A549 (cell line): ENCODE measurements at regions not wholly inside any gene's neighbourhood (a gene's known extent, or its start where the extent isn't known, plus 50 kb on each side); places are given as distances from the start of the nearest gene placed in this dataset.

Source experiments
- ATAC-seq, 2 experiments: fragments of 200-7000 bp in 1 of 2; fragments of >200 bp in 1 of 2; cut with Nextera tagmentation in 1 of 2; cut with Tn5 transposase in 1 of 2; 3 replicates each; pipeline versions ENCODE4 v1.8.0 to v1.9.1; 2018 to 2020; ENCODE audit warnings: mild to moderate bottlenecking in 1 of 2, moderate library complexity in 1 of 2
- CTCF ChIA-PET: fragments of 300-600 bp; sonication (Branson Sonifier 250); formaldehyde crosslinking; extraction: SDS; loops from one replicate; lab custom pipeline; 2021; ENCODE audit warnings: antibody characterized with exemption, inconsistent platforms; lab: Yijun Ruan, JAX
- POLR2A ChIA-PET: fragments of 350-600 bp; formaldehyde crosslinking; extraction: SDS; loops from one replicate; lab custom pipeline; 2021; ENCODE audit warnings: antibody characterized with exemption, inconsistent platforms; lab: Yijun Ruan, JAX
- DNase-seq, 2 experiments: peaks; one replicate each; pipeline versions ENCODE4 v3.0.0 to v3.0.0-alpha.2; 2011 to 2016; ENCODE audit warnings: low read depth in 1 of 2, low spot score in 1 of 2
- FAIRE-seq: peaks from 2 replicates; lab custom pipeline; 2011; peaks lifted over from hg19 to GRCh38; lab: Jason Lieb, UNC
- H3K27ac ChIP-seq, 2 experiments: fragments of >200 bp; sonication (Bioruptor Twin); formaldehyde crosslinking; 3 replicates each; pipeline ENCODE4 v1.5.1; 2016 to 2017
- H3K4me1 ChIP-seq: fragments of >200 bp; sonication (Bioruptor Twin); formaldehyde crosslinking; 3 replicates; pipeline ENCODE4 v1.6.1; 2016
- H3K4me2 ChIP-seq: fragments of >200 bp; sonication (Bioruptor Twin); formaldehyde crosslinking; 3 replicates; pipeline ENCODE4 v1.6.1; 2016
- H3K4me3 ChIP-seq: fragments of >200 bp; sonication (Bioruptor Twin); formaldehyde crosslinking; 3 replicates; pipeline ENCODE4 v1.5.1; 2016
- H3K9me3 ChIP-seq: fragments of >200 bp; sonication (Bioruptor Twin); formaldehyde crosslinking; 3 replicates; pipeline ENCODE4 v1.6.1; 2016
- CBX2 ChIP-seq: fragments of 200-600 bp; sonication (generic); IDR thresholded peaks from 2 replicates; pipeline ENCODE4 v1.6.1; 2016; ENCODE audit warnings: low read depth, mild to moderate bottlenecking, borderline replicate concordance
- CHD2 ChIP-seq: fragments of 150-350 bp; IDR thresholded peaks from 2 replicates; pipeline ENCODE4 v1.6.1; 2014; ENCODE audit warnings: low read length; ENCODE audit not compliant: partially characterized antibody
- CHD4 ChIP-seq: fragments of 200-600 bp; sonication (generic); IDR thresholded peaks from 2 replicates; pipeline ENCODE4 v1.6.1; 2016; ENCODE audit warnings: antibody characterized with exemption, mild to moderate bottlenecking, borderline replicate concordance
- EP300 ChIP-seq, 2 experiments: fragments of >200 bp; sonication (Bioruptor Twin); formaldehyde crosslinking; IDR thresholded peaks; 2 replicates in 1 of 2; 3 replicates in 1 of 2; pipeline ENCODE4 v1.6.1; 2016 to 2017
- HEYL ChIP-seq: fragments of 250-450 bp; sonication (Bioruptor Pico); IDR thresholded peaks from 2 replicates; pipeline ENCODE4 v1.8.0; 2021; ENCODE audit warnings: mild to moderate bottlenecking, moderate library complexity
- HOXB5 ChIP-seq: fragments of 250-450 bp; sonication (Bioruptor Pico); IDR thresholded peaks from 2 replicates; pipeline ENCODE4 v1.5.0; 2020; ENCODE audit warnings: mild to moderate bottlenecking, moderate library complexity
- JUN ChIP-seq, 2 experiments: fragments of >200 bp; sonication (Bioruptor Twin); formaldehyde crosslinking; IDR thresholded peaks; 2 replicates in 1 of 2; 3 replicates in 1 of 2; pipeline ENCODE4 v1.6.1; 2016 to 2017
- JUNB ChIP-seq: fragments of >200 bp; sonication (Bioruptor Twin); formaldehyde crosslinking; IDR thresholded peaks from 2 replicates; pipeline ENCODE4 v1.6.1; 2016
- KDM1A ChIP-seq: fragments of 200-600 bp; sonication (generic); IDR thresholded peaks from 2 replicates; pipeline ENCODE4 v1.6.1; 2016; ENCODE audit warnings: low read depth, mild to moderate bottlenecking
- MAFK ChIP-seq: fragments of 450-650 bp; IDR thresholded peaks from 2 replicates; pipeline ENCODE4 v1.6.1; 2014; ENCODE audit not compliant: partially characterized antibody
- MYC ChIP-seq: IDR thresholded peaks from 2 replicates; pipeline ENCODE4 v1.6.1; 2012; ENCODE audit warnings: mild to moderate bottlenecking, inconsistent platforms, low read length, improper control_type of control experiment, borderline replicate concordance
- NFE2L2 ChIP-seq: fragments of 150-350 bp; conservative IDR thresholded peaks from 2 replicates; pipeline ENCODE4 v1.6.1; 2014; ENCODE audit warnings: low read length
- PHF8 ChIP-seq: fragments of 200-600 bp; sonication (generic); IDR thresholded peaks from 2 replicates; pipeline ENCODE4 v1.6.1; 2016; ENCODE audit warnings: low read depth, mild to moderate bottlenecking, antibody characterized with exemption, moderate library complexity, borderline replicate concordance
- RCOR1 ChIP-seq: fragments of 150-350 bp; IDR thresholded peaks from 2 replicates; pipeline ENCODE4 v1.6.1; 2014; ENCODE audit warnings: antibody characterized with exemption, low read length, low read depth
- RFX5 ChIP-seq: fragments of 450-650 bp; IDR thresholded peaks from 2 replicates; pipeline ENCODE4 v1.7.1; 2014; ENCODE audit warnings: antibody characterized with exemption, mild to moderate bottlenecking, moderate library complexity
- SMC3 ChIP-seq: fragments of >200 bp; sonication (Bioruptor Twin); formaldehyde crosslinking; IDR thresholded peaks from 3 replicates; pipeline ENCODE4 v1.6.1; 2018; ENCODE audit warnings: inconsistent platforms
- TFCP2L1 ChIP-seq: fragments of 250-450 bp; sonication (Bioruptor Pico); IDR thresholded peaks from 2 replicates; pipeline ENCODE4 v1.5.0; 2021; ENCODE audit warnings: mild to moderate bottlenecking
- ZSCAN20 ChIP-seq: fragments of 250-450 bp; sonication (Bioruptor Pico); IDR thresholded peaks from 2 replicates; pipeline ENCODE4 v1.8.0; 2022; ENCODE audit warnings: mild to moderate bottlenecking, moderate library complexity
- WGBS: methylation state at CpG from one replicate; pipeline ENCODE4 v1.1.6; 2017; ENCODE audit errors: missing lambda C conversion rate; 5-methylcytosine and 5-hydroxymethylcytosine counted together
- TF ChIP-seq, protein P1 (sequence below): fragments of 200-600 bp; sonication (generic); IDR thresholded peaks from 2 replicates; pipeline ENCODE4 v1.6.1; 2016; ENCODE audit warnings: antibody characterized with exemption, mild to moderate bottlenecking, moderate library complexity
- TF ChIP-seq, protein P2 (sequence below): IDR thresholded peaks from 2 replicates; pipeline ENCODE4 v1.6.1; 2012
- TF ChIP-seq, protein P3 (sequence below): IDR thresholded peaks from 2 replicates; pipeline ENCODE4 v1.6.1; 2012
- TF ChIP-seq, protein P4 (sequence below): fragments of 450-650 bp; IDR thresholded peaks from 2 replicates; pipeline ENCODE4 v1.6.1; 2014; ENCODE audit warnings: antibody characterized with exemption
- TF ChIP-seq, protein P5 (sequence below): fragments of 250-450 bp; sonication (Bioruptor Pico); IDR thresholded peaks from 2 replicates; pipeline ENCODE4 v1.5.0; 2021; ENCODE audit warnings: mild to moderate bottlenecking, moderate library complexity, borderline replicate concordance

DNA sequence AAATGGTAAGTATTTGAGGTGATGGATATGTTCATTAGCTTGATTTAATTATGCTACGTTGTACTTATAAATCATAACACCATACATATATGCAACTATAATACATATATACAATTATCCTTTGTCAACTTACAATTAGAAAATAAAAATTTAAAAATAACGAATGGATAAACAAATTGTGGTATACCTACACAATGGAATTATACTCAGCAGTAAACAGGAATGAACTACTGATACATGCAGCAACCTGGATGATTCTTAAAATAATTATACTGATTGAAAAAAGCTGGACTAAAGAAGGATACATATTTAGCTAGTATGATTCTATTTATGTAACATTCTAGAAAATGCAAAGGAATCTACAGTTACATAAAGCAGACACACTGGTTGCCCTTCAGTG is 425.7 kb downstream of the DYNC2H1 start:
- CTCF ChIA-PET = interaction anchor here (1.5 kb wide), 1 partner anchor 11 kb away, joined by 4 read pairs; no protein-coding TSS in a partner anchor
- no peak for ATAC-seq
- no peak overlapping the region for H3K27ac ChIP-seq
- no peak for TF ChIP-seq CBX2
- TF ChIP-seq CHD2 = no peak
- TF ChIP-seq HEYL (CRISPR knock-in tag) = no peak
- no peak for TF ChIP-seq MAFK
- TF ChIP-seq, protein P1, sequence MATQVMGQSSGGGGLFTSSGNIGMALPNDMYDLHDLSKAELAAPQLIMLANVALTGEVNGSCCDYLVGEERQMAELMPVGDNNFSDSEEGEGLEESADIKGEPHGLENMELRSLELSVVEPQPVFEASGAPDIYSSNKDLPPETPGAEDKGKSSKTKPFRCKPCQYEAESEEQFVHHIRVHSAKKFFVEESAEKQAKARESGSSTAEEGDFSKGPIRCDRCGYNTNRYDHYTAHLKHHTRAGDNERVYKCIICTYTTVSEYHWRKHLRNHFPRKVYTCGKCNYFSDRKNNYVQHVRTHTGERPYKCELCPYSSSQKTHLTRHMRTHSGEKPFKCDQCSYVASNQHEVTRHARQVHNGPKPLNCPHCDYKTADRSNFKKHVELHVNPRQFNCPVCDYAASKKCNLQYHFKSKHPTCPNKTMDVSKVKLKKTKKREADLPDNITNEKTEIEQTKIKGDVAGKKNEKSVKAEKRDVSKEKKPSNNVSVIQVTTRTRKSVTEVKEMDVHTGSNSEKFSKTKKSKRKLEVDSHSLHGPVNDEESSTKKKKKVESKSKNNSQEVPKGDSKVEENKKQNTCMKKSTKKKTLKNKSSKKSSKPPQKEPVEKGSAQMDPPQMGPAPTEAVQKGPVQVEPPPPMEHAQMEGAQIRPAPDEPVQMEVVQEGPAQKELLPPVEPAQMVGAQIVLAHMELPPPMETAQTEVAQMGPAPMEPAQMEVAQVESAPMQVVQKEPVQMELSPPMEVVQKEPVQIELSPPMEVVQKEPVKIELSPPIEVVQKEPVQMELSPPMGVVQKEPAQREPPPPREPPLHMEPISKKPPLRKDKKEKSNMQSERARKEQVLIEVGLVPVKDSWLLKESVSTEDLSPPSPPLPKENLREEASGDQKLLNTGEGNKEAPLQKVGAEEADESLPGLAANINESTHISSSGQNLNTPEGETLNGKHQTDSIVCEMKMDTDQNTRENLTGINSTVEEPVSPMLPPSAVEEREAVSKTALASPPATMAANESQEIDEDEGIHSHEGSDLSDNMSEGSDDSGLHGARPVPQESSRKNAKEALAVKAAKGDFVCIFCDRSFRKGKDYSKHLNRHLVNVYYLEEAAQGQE = no peak
- TF ChIP-seq KDM1A = no peak
- no peak for TF ChIP-seq NFE2L2
- TF ChIP-seq PHF8 = no peak
- TF ChIP-seq RFX5 = no peak
- no peak for TF ChIP-seq RCOR1
- TF ChIP-seq, protein P2, sequence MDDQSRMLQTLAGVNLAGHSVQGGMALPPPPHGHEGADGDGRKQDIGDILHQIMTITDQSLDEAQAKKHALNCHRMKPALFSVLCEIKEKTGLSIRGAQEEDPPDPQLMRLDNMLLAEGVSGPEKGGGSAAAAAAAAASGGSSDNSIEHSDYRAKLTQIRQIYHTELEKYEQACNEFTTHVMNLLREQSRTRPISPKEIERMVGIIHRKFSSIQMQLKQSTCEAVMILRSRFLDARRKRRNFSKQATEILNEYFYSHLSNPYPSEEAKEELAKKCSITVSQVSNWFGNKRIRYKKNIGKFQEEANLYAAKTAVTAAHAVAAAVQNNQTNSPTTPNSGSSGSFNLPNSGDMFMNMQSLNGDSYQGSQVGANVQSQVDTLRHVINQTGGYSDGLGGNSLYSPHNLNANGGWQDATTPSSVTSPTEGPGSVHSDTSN = no peak
- TF ChIP-seq HOXB5 (CRISPR knock-in tag) = no peak
- no peak for TF ChIP-seq CHD4
- no peak for TF ChIP-seq JUN (IDR thresholded peaks at IDR 0.05)
- TF ChIP-seq ZSCAN20 = no peak
- TF ChIP-seq, protein P3, sequence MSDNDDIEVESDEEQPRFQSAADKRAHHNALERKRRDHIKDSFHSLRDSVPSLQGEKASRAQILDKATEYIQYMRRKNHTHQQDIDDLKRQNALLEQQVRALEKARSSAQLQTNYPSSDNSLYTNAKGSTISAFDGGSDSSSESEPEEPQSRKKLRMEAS = no peak
- FAIRE-seq = no peak
- H3K4me2 ChIP-seq = no peak overlapping the region
- no peak overlapping the region for H3K4me3 ChIP-seq
- H3K9me3 ChIP-seq = no peaks in the 10 kb centered on the region
- WGBS = 78% methylated on average over 2 of the region's 2 CpGs
- H3K4me1 ChIP-seq = peaks cover 26% of the 10 kb centered on the region
- no peak for DNase-seq
- POLR2A ChIA-PET = no interaction called here

DNA sequence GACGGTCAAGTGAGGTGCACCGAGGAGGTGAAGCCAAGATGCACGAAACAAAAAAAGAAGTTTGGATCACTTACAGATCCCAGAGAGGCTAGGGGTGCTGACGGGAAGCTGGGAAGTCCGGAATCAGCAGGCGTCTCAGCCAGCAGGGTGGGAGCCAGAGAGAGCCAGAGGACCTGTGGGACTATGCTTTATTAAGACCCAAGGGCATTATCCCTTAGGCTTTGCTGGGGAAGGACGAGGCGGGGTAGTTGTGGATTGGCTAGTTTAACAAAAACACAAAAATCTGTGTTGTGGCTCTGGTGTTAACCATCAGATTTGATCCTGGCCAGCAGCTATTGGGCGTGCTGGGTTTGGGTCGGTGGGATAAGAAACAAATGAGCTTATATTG is 427.1 kb downstream of the DYNC2H1 start:
- POLR2A ChIA-PET = no interaction called here
- no peak for FAIRE-seq
- TF ChIP-seq JUNB (no peak), PHF8 (no peak), TFCP2L1 (no peak), SMC3 (no peak), MYC (no peak), EP300 (IDR thresholded peaks at IDR 0.05) (no peak), RFX5 (no peak), CBX2 (no peak), HOXB5 (CRISPR knock-in tag) (no peak)
- TF ChIP-seq, protein P4, sequence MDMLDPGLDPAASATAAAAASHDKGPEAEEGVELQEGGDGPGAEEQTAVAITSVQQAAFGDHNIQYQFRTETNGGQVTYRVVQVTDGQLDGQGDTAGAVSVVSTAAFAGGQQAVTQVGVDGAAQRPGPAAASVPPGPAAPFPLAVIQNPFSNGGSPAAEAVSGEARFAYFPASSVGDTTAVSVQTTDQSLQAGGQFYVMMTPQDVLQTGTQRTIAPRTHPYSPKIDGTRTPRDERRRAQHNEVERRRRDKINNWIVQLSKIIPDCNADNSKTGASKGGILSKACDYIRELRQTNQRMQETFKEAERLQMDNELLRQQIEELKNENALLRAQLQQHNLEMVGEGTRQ = no peak
- TF ChIP-seq, protein P5, sequence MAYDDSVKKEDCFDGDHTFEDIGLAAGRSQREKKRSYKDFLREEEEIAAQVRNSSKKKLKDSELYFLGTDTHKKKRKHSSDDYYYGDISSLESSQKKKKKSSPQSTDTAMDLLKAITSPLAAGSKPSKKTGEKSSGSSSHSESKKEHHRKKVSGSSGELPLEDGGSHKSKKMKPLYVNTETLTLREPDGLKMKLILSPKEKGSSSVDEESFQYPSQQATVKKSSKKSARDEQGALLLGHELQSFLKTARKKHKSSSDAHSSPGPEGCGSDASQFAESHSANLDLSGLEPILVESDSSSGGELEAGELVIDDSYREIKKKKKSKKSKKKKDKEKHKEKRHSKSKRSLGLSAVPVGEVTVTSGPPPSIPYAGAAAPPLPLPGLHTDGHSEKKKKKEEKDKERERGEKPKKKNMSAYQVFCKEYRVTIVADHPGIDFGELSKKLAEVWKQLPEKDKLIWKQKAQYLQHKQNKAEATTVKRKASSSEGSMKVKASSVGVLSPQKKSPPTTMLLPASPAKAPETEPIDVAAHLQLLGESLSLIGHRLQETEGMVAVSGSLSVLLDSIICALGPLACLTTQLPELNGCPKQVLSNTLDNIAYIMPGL (CRISPR knock-in tag) = no peak
- TF ChIP-seq, all 56 proteins: peak for 0
- no peak for DNase-seq
- peaks cover 3% of the 10 kb centered on the region; the same call in 2 of the 3 replicates for H3K9me3 ChIP-seq
- H3K27ac ChIP-seq = no peak overlapping the region
- peaks cover 18% of the 10 kb centered on the region for H3K4me1 ChIP-seq
- no peak for ATAC-seq
- CTCF ChIA-PET = interaction anchor here (1.2 kb wide), 1 partner anchor 20 kb away, joined by 4 read pairs; no protein-coding TSS in a partner anchor
- WGBS = 93% methylated on average over 10 of the region's 10 CpGs
- H3K4me3 ChIP-seq = no peak overlapping the region
- H3K4me2 ChIP-seq = no peak overlapping the region
